ENCODE measurements at regions not wholly inside any gene's neighbourhood (a gene's known extent, or its start where the extent isn't known, plus 50 kb on each side); places are given as distances from the start of the nearest gene placed in this dataset.

DNA sequence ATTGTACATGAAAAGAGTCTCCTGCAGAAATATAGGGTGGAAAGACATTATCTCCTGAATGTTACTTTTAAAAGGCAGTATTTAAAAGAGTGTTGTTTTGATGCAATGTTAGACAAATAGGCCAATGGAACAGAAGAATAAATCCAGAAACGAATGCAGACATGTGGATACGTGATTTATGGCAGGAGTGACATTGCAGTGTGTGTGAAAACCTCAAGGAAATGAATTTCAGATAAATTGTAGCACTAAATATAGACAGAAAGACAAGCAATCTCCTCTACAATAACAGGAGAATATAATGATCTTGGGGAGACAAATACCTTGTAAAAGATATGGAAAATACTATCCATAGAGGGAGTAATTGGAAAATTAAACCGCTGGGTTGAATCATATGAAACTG is 387.8 kb upstream of the CHRM3 start:
- H3K9ac ChIP-seq (ENCODE audit: low read length): no peak overlapping the region
- no peaks in the 10 kb centered on the region for H3K27me3 ChIP-seq (replicated peaks; ENCODE audit: control insufficient read depth, insufficient read depth, low read length)
- no peaks in the 10 kb centered on the region for H3K36me3 ChIP-seq (ENCODE audit: control insufficient read depth, insufficient read depth, low read length, severe bottlenecking)
- H3K4me3 ChIP-seq (ENCODE audit: low read length): no peak overlapping the region
- H3K9me3 ChIP-seq (ENCODE audit: control insufficient read depth, low read length): no peaks in the 10 kb centered on the region
- no peaks in the 10 kb centered on the region for H3K4me1 ChIP-seq (ENCODE audit: control insufficient read depth, insufficient read depth, low read length)
- no peak for DNase-seq (ENCODE audit: low read depth)

DNA sequence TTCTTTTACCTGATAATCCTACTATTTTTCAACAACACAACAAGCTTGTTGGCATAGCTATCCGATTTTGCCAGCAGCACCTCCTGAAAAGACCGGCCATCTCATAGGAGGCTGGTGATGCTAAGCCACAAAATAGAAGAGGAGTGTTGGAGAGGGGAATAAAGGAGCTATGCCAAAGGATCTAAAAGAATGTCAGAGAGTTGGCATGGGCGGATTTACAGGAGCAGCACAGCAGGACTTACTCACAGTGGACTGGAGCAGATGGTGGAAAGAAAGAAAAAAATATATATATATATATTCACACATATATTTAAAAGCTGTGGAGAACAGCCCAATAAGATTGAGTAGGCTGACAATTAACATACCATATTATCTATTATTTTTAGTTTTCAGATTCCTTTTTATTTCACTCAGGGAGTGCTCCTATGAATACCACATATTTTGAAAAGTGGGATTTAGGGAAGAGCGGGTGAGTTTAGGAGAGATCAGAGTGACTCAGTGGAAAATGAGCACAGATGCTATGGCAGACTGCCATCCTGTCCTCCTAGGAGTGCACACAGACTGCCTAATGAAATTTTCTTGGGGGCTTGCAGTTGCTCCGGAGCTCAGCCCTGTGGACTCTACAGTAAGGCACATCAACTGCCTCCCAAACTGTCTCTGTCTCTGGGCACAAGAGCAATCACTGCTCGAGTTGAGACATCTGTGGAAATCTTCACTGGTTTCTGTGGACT is 394.4 kb upstream of the CHRM3 start:
- Histone ChIP-seq H3K36me3 (ENCODE audit: control insufficient read depth, insufficient read depth, low read length, severe bottlenecking) (no peaks in the 10 kb centered on the region), H3K27me3 (replicated peaks; ENCODE audit: control insufficient read depth, insufficient read depth, low read length) (no peaks in the 10 kb centered on the region), H3K4me3 (ENCODE audit: low read length) (no peak overlapping the region), H3K9ac (ENCODE audit: low read length) (no peak overlapping the region), H3K4me1 (ENCODE audit: control insufficient read depth, insufficient read depth, low read length) (no peaks in the 10 kb centered on the region), H3K9me3 (ENCODE audit: control insufficient read depth, low read length) (peaks cover 6% of the 10 kb centered on the region)
- DNase-seq (ENCODE audit: low read depth): peak; percentile 28

DNA sequence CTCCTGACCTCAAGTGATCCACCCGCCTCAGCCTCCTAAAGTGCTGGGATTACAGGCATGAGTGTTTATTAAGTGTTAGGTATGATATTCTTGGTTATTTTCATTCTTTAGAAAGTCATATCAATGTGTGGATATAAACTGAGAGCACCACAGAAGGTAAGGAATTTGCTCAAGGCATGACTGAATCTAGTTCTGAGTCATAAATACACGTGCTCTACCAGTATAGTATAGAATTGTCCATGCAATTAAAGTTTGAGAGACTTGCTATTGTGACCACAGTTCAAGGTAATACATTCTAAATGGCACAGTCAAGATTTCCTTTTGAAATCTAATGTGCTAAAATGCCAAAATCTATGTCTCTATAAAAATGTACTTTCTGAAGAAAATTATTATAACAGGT is 401.1 kb upstream of the CHRM3 start:
- Histone ChIP-seq H3K9ac (ENCODE audit: low read length) (no peak overlapping the region), H3K27me3 (replicated peaks; ENCODE audit: control insufficient read depth, insufficient read depth, low read length) (no peaks in the 10 kb centered on the region), H3K9me3 (ENCODE audit: control insufficient read depth, low read length) (peaks cover 8% of the 10 kb centered on the region), H3K36me3 (ENCODE audit: control insufficient read depth, insufficient read depth, low read length, severe bottlenecking) (no peaks in the 10 kb centered on the region), H3K4me3 (ENCODE audit: low read length) (no peak overlapping the region), H3K4me1 (ENCODE audit: control insufficient read depth, insufficient read depth, low read length) (no peaks in the 10 kb centered on the region)
- no peak for DNase-seq (ENCODE audit: low read depth)

DNA sequence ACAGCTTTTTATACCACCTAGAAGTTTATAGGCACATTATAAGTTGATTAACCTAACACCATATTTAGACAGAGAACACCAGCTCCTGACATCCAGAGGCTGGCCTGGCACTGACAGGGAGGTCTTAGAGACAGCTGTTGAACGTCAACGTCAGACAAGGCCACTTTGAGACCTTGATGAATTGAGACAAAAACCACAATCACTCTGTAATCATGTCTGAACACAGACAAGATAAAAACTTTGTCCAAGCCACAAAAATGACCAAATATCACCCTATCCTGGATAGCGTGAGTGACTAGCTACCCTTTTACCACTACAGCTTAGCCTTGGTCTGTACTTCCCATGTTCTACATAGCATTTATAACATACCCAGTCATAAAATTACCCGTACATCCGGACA is 403.6 kb upstream of the CHRM3 start:
- no peak overlapping the region for H3K4me3 ChIP-seq (ENCODE audit: low read length)
- no peaks in the 10 kb centered on the region for H3K27me3 ChIP-seq (replicated peaks; ENCODE audit: control insufficient read depth, insufficient read depth, low read length)
- H3K9me3 ChIP-seq (ENCODE audit: control insufficient read depth, low read length): peaks cover 5% of the 10 kb centered on the region
- H3K9ac ChIP-seq (ENCODE audit: low read length): no peak overlapping the region
- H3K36me3 ChIP-seq (ENCODE audit: control insufficient read depth, insufficient read depth, low read length, severe bottlenecking): no peaks in the 10 kb centered on the region
- DNase-seq (ENCODE audit: low read depth): no peak
- no peaks in the 10 kb centered on the region for H3K4me1 ChIP-seq (ENCODE audit: control insufficient read depth, insufficient read depth, low read length)

DNA sequence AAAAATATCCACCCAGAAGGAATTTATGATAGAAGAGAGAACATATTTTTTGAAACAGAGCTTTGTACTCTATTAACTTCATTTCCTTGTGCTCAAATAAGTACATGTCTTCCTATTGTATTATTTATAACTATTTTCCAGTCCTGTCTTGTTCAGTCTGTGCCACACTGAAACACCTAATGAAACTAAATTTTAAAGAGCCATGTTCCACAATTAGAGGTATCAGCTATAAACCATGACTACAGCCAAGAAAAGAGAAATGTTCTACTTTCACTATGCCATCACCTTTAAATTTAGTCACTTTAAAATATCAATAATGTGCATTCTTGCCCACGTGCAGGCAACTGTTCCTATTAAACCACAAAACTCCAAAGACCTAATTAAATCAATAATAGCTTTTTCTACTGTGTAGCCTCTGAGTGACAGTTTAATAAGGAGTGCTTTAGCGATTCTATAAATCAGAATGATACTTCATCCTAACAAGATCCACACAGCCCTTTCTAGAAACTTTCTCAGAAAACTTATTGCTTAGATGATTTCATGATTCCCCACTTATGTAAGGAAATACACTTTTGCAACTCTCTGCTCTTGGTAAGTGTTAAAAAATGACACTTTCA is 404.9 kb upstream of the CHRM3 start:
- Histone ChIP-seq H3K27me3 (replicated peaks; ENCODE audit: control insufficient read depth, insufficient read depth, low read length) (no peaks in the 10 kb centered on the region), H3K36me3 (ENCODE audit: control insufficient read depth, insufficient read depth, low read length, severe bottlenecking) (no peaks in the 10 kb centered on the region), H3K9me3 (ENCODE audit: control insufficient read depth, low read length) (peaks cover 2% of the 10 kb centered on the region), H3K9ac (ENCODE audit: low read length) (no peak overlapping the region), H3K4me3 (ENCODE audit: low read length) (no peak overlapping the region), H3K4me1 (ENCODE audit: control insufficient read depth, insufficient read depth, low read length) (no peaks in the 10 kb centered on the region)
- DNase-seq (ENCODE audit: low read depth): no peak

DNA sequence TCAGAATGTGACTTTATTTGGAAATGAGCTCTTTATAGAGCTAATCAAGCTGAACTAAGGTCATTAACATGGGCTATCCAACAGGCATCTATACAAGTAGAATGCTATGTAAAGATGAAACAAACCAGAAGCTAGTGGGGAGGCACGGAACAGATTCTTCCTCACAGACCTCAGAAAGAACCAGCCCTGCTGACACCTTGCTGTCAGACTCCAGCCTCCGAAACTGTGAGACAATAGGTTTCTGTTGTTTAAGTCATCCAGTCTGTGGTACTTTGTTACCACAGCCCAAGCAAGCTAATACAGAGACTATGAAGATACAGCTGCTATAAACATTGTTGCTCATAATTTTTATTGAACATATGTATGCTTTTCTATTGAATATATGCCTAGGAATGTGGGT is 406.3 kb upstream of the CHRM3 start:
- H3K4me3 ChIP-seq (ENCODE audit: low read length): no peak overlapping the region
- DNase-seq (ENCODE audit: low read depth): no peak
- no peaks in the 10 kb centered on the region for H3K27me3 ChIP-seq (replicated peaks; ENCODE audit: control insufficient read depth, insufficient read depth, low read length)
- no peak overlapping the region for H3K9ac ChIP-seq (ENCODE audit: low read length)
- no peaks in the 10 kb centered on the region for H3K4me1 ChIP-seq (ENCODE audit: control insufficient read depth, insufficient read depth, low read length)
- H3K9me3 ChIP-seq (ENCODE audit: control insufficient read depth, low read length): peaks cover 2% of the 10 kb centered on the region
- H3K36me3 ChIP-seq (ENCODE audit: control insufficient read depth, insufficient read depth, low read length, severe bottlenecking): no peaks in the 10 kb centered on the region

DNA sequence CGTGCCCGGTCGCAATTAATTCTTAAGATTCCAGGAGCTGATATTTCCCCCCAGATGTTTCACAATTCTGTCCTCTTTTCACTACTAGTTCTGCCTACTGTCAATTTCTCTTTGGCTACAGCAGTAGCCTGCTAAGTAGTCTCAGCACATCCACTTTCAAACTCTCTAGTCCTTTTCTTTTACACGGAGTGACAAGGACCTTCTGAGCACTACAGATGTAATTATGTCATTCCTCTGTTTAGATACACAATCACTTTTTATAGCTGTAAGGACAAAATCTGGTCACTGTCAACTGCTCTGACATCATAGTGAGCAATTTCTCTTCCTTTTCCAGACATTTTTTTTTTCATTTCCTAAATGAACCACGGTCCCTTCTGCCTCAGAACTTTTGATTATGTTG is 421.7 kb upstream of the CHRM3 start:
- no peaks in the 10 kb centered on the region for H3K9me3 ChIP-seq (ENCODE audit: control insufficient read depth, low read length)
- no peaks in the 10 kb centered on the region for H3K36me3 ChIP-seq (ENCODE audit: control insufficient read depth, insufficient read depth, low read length, severe bottlenecking)
- H3K27me3 ChIP-seq (replicated peaks; ENCODE audit: control insufficient read depth, insufficient read depth, low read length): no peaks in the 10 kb centered on the region
- no peak for DNase-seq (ENCODE audit: low read depth)
- H3K9ac ChIP-seq (ENCODE audit: low read length): no peak overlapping the region
- peaks cover 4% of the 10 kb centered on the region for H3K4me1 ChIP-seq (ENCODE audit: control insufficient read depth, insufficient read depth, low read length)
- no peak overlapping the region for H3K4me3 ChIP-seq (ENCODE audit: low read length)

DNA sequence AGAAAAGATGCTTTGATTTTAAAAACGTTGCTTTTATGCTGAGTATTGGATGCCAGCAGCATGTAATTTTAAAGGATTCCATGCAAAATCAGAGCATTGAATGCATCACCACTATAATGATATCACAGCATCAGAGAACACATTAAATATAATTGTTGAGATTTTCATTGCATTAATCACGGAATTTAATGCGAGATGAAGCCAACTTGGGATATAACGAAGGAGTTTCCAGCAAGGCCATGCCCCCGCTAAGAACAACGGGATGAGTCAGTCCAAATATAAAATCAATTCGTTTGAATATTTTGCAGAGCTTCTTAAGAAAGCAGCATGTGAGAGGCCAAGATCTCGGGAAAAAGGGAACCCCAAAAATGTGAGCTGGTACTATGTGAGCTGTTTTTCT is 423.4 kb upstream of the CHRM3 start:
- Histone ChIP-seq H3K9me3 (ENCODE audit: control insufficient read depth, low read length) (no peaks in the 10 kb centered on the region), H3K27me3 (replicated peaks; ENCODE audit: control insufficient read depth, insufficient read depth, low read length) (no peaks in the 10 kb centered on the region), H3K9ac (ENCODE audit: low read length) (no peak overlapping the region), H3K36me3 (ENCODE audit: control insufficient read depth, insufficient read depth, low read length, severe bottlenecking) (no peaks in the 10 kb centered on the region), H3K4me1 (ENCODE audit: control insufficient read depth, insufficient read depth, low read length) (peaks cover 4% of the 10 kb centered on the region), H3K4me3 (ENCODE audit: low read length) (no peak overlapping the region)
- no peak for DNase-seq (ENCODE audit: low read depth)

DNA sequence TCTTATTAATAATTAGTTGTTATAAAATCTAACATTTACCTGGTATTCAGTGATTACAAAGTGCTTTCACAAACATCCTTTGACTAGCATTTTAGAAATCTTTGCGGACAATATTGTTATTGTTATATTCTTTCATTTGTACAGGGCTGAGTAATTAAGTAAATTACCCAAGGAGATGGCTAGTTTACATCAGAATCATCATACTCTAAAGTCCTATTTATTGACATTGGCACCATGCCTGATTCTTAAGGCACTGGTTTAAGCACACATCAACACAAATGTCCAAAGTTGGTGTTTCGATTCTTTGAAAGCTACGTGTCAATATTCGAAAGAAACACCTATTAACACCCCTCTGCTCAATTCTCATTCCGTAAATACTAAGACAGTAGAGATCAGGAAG is 424.6 kb upstream of the CHRM3 start:
- Histone ChIP-seq H3K4me3 (ENCODE audit: low read length) (no peak overlapping the region), H3K9ac (ENCODE audit: low read length) (no peak overlapping the region), H3K36me3 (ENCODE audit: control insufficient read depth, insufficient read depth, low read length, severe bottlenecking) (no peaks in the 10 kb centered on the region), H3K9me3 (ENCODE audit: control insufficient read depth, low read length) (no peaks in the 10 kb centered on the region), H3K4me1 (ENCODE audit: control insufficient read depth, insufficient read depth, low read length) (peaks cover 4% of the 10 kb centered on the region), H3K27me3 (replicated peaks; ENCODE audit: control insufficient read depth, insufficient read depth, low read length) (no peaks in the 10 kb centered on the region)
- DNase-seq (ENCODE audit: low read depth): no peak

DNA sequence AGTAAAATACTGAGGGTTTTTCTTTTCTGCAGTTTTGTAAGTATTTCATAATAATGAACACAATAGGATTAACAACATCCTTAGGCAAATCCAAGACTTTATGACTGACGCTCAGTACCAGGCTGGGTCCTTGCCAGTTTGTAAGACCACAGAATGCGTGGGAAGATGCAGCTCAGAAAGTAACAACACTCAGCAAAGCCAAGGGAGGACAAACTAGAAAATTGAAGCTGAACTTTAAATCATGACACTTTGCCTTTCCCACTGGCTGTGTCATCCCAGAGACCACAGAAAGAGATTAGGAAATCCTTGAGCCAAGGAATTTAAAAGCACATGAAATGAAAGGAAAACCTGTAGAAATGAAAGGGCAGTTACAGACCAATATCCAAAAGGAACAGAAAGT is 426.3 kb upstream of the CHRM3 start:
- peak; percentile 87 for DNase-seq (ENCODE audit: low read depth)

DNA sequence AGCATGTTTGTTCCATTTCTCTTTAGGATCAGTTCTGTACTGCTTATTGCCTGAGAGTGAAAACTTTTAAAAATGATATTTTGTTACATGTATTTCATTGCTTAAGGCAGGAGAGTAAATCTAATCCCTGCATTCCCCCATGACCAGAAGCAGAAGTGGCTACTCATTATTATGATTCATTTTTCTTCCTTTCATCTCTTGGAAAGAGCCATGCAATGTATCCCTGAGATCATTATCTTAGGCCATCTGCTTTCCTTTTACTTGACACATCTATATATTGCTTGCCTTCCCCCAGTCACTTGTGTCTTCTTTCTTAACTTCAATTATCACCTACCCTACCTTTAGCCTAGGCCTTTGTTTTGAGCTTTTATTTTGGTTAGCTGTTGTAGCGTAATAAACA is 430.4 kb upstream of the CHRM3 start:
- Histone ChIP-seq H3K9ac (ENCODE audit: low read length) (no peak overlapping the region), H3K36me3 (ENCODE audit: control insufficient read depth, insufficient read depth, low read length, severe bottlenecking) (no peaks in the 10 kb centered on the region), H3K4me3 (ENCODE audit: low read length) (no peak overlapping the region), H3K9me3 (ENCODE audit: control insufficient read depth, low read length) (no peaks in the 10 kb centered on the region), H3K4me1 (ENCODE audit: control insufficient read depth, insufficient read depth, low read length) (peaks cover 6% of the 10 kb centered on the region), H3K27me3 (replicated peaks; ENCODE audit: control insufficient read depth, insufficient read depth, low read length) (no peaks in the 10 kb centered on the region)
- DNase-seq (ENCODE audit: low read depth): no peak

More for the DNA sequence above, 426.3 kb upstream of the CHRM3 start:
- Histone ChIP-seq H3K9ac (ENCODE audit: low read length) (no peak overlapping the region), H3K4me3 (ENCODE audit: low read length) (no peak overlapping the region), H3K27me3 (replicated peaks; ENCODE audit: control insufficient read depth, insufficient read depth, low read length) (no peaks in the 10 kb centered on the region), H3K9me3 (ENCODE audit: control insufficient read depth, low read length) (no peaks in the 10 kb centered on the region), H3K36me3 (ENCODE audit: control insufficient read depth, insufficient read depth, low read length, severe bottlenecking) (no peaks in the 10 kb centered on the region), H3K4me1 (ENCODE audit: control insufficient read depth, insufficient read depth, low read length) (peaks cover 4% of the 10 kb centered on the region)

DNA sequence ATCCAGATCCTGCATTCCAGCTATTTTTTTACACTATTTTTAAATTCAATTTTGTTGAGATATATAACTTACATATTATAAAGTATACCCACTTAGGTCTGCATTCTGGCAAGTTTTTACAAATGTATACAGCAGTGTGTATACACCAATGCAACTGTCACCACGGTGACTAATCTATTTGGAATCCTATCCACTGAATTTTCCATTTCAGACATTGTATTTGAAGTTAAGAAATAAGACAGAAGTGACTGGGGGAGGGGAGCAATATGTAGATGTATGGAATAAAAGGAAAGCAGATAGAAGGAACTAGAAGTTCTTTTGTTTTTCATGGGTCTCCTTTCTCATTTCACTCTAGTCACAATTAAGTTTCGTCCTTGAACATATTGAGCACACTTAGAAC is 431.5 kb upstream of the CHRM3 start:
- Histone ChIP-seq H3K36me3 (ENCODE audit: control insufficient read depth, insufficient read depth, low read length, severe bottlenecking) (no peaks in the 10 kb centered on the region), H3K9me3 (ENCODE audit: control insufficient read depth, low read length) (no peaks in the 10 kb centered on the region), H3K4me3 (ENCODE audit: low read length) (no peak overlapping the region), H3K4me1 (ENCODE audit: control insufficient read depth, insufficient read depth, low read length) (peaks cover 7% of the 10 kb centered on the region), H3K27me3 (replicated peaks; ENCODE audit: control insufficient read depth, insufficient read depth, low read length) (no peaks in the 10 kb centered on the region), H3K9ac (ENCODE audit: low read length) (no peak overlapping the region)
- DNase-seq (ENCODE audit: low read depth): peak; percentile 18

Measured in adipocyte (in vitro differentiated cells).